Vagina (tissue), 2 donors: ENCODE measurements at regions not wholly inside any gene's neighbourhood (a gene's known extent, or its start where the extent isn't known, plus 50 kb on each side); places are given as distances from the start of the nearest gene placed in this dataset.

Source experiments
- DNase-seq, 2 donors: peaks; one replicate each; pipeline ENCODE4 v3.0.0-alpha.2; 2017; ENCODE audit errors: extremely low spot score in 2 of 2
- H3K27ac ChIP-seq: fragments of 200-600 bp; sonication (generic); one replicate; pipeline ENCODE4 v1.5.1; 2019
- H3K27me3 ChIP-seq: fragments of 200-600 bp; sonication (generic); one replicate; pipeline ENCODE4 v1.5.1; 2019
- H3K36me3 ChIP-seq, 2 donors: fragments of 200-600 bp; sonication (generic); one replicate each; pipeline ENCODE4 v1.5.1; 2017 to 2019
- H3K4me1 ChIP-seq: fragments of 200-600 bp; sonication (generic); one replicate; pipeline ENCODE4 v1.5.1; 2019
- H3K4me3 ChIP-seq, 2 donors: fragments of 200-600 bp; sonication (generic); 1 replicate in 1 of 2; 2 replicates in 1 of 2; pipeline ENCODE4 v1.5.1; 2016 to 2019
- H3K9me3 ChIP-seq: fragments of 200-600 bp; sonication (generic); one replicate; pipeline ENCODE4 v1.5.1; 2019
- CTCF ChIP-seq, 3 experiments: fragments of 450-650 bp in 2 of 3; fragments of 200-600 bp in 1 of 3; sonication (generic) in 1 of 3; IDR thresholded peaks; one replicate each; pipeline ENCODE4 v1.5.1; 2017 to 2019; ENCODE audit warnings: antibody characterized with exemption in 3 of 3, mild to moderate bottlenecking in 2 of 3, moderate library complexity in 2 of 3
- POLR2A ChIP-seq, 2 donors: fragments of 450-650 bp; IDR thresholded peaks; one replicate each; pipeline ENCODE4 v1.6.1; 2017; ENCODE audit warnings: antibody characterized with exemption in 2 of 2, mild to moderate bottlenecking in 2 of 2, moderate library complexity in 2 of 2
- POLR2AphosphoS5 ChIP-seq, 2 donors: sonication (generic); formaldehyde crosslinking; IDR thresholded peaks; one replicate each; pipeline ENCODE4 v1.9.0; 2017; ENCODE audit warnings: antibody characterized with exemption in 2 of 2, mild to moderate bottlenecking in 2 of 2, low read depth in 1 of 2; ENCODE audit not compliant: insufficient read depth in 1 of 2
- intact Hi-C: fragments of 100-400 bp; cut with DNase I; formaldehyde crosslinking; loops from one replicate; pipeline ENCODE4 v1.15.1; 2023

- H3K9me3 ChIP-seq: no peaks in the 10 kb centered on the region
- no peak overlapping the region for H3K27ac ChIP-seq
- no peak for TF ChIP-seq POLR2AphosphoS5 (IDR thresholded peaks at IDR 0.05; ENCODE audit: insufficient read depth in 1 of 2, low read depth in 1 of 2)
- TF ChIP-seq CTCF (IDR thresholded peaks at IDR 0.05): no peak
- TF ChIP-seq POLR2A (IDR thresholded peaks at IDR 0.05): no peak
- no peaks in the 10 kb centered on the region for H3K36me3 ChIP-seq
- no peaks in the 10 kb centered on the region for H3K27me3 ChIP-seq
- H3K4me3 ChIP-seq: no peak overlapping the region
- no peaks in the 10 kb centered on the region for H3K4me1 ChIP-seq
- DNase-seq: no peak
- intact Hi-C loops: no loop called here
These were observed 59.6 kb downstream of the C3orf38 start for GRCh38 chr3:88209356-88209755.

GRCh38 chr3:88211096-88211890 is 61.5 kb downstream of the C3orf38 start:
- intact Hi-C loops: no loop called here
- H3K9me3 ChIP-seq: no peaks in the 10 kb centered on the region
- no peak for TF ChIP-seq CTCF (IDR thresholded peaks at IDR 0.05)
- no peak for TF ChIP-seq POLR2AphosphoS5 (IDR thresholded peaks at IDR 0.05; ENCODE audit: insufficient read depth in 1 of 2, low read depth in 1 of 2)
- no peak for TF ChIP-seq POLR2A (IDR thresholded peaks at IDR 0.05)
- no peaks in the 10 kb centered on the region for H3K4me1 ChIP-seq
- no peaks in the 10 kb centered on the region for H3K36me3 ChIP-seq
- DNase-seq: no peak
- H3K4me3 ChIP-seq: no peak overlapping the region
- no peak overlapping the region for H3K27ac ChIP-seq
- no peaks in the 10 kb centered on the region for H3K27me3 ChIP-seq

GRCh38 chr3:88219138-88219792 is 69.5 kb downstream of the C3orf38 start:
- Histone ChIP-seq H3K27me3 (no peaks in the 10 kb centered on the region), H3K36me3 (no peaks in the 10 kb centered on the region), H3K9me3 (no peaks in the 10 kb centered on the region), H3K4me3 (no peak overlapping the region), H3K4me1 (no peaks in the 10 kb centered on the region), H3K27ac (no peak overlapping the region)
- TF ChIP-seq POLR2A (IDR thresholded peaks at IDR 0.05) (no peak), CTCF (IDR thresholded peaks at IDR 0.05) (peak in 2 of 3 experiments; percentile 20 to 22), POLR2AphosphoS5 (IDR thresholded peaks at IDR 0.05; ENCODE audit: insufficient read depth in 1 of 2, low read depth in 1 of 2) (no peak)
- DNase-seq: no peak
- intact Hi-C loops: no loop called here

- Histone ChIP-seq H3K36me3 (no peaks in the 10 kb centered on the region), H3K27ac (no peak overlapping the region), H3K9me3 (no peaks in the 10 kb centered on the region), H3K4me3 (no peak overlapping the region), H3K27me3 (no peaks in the 10 kb centered on the region), H3K4me1 (no peaks in the 10 kb centered on the region)
- intact Hi-C loops: no loop called here
- DNase-seq: no peak
- TF ChIP-seq POLR2A (IDR thresholded peaks at IDR 0.05) (no peak), POLR2AphosphoS5 (IDR thresholded peaks at IDR 0.05; ENCODE audit: insufficient read depth in 1 of 2, low read depth in 1 of 2) (no peak), CTCF (IDR thresholded peaks at IDR 0.05) (no peak)
These were observed 70.4 kb downstream of the C3orf38 start for GRCh38 chr3:88220126-88220525.

- Histone ChIP-seq H3K4me1 (no peaks in the 10 kb centered on the region), H3K36me3 (no peaks in the 10 kb centered on the region), H3K4me3 (no peak overlapping the region), H3K27me3 (no peaks in the 10 kb centered on the region), H3K9me3 (no peaks in the 10 kb centered on the region), H3K27ac (no peak overlapping the region)
- intact Hi-C loops: no loop called here
- TF ChIP-seq POLR2A (IDR thresholded peaks at IDR 0.05) (no peak), POLR2AphosphoS5 (IDR thresholded peaks at IDR 0.05; ENCODE audit: insufficient read depth in 1 of 2, low read depth in 1 of 2) (no peak), CTCF (IDR thresholded peaks at IDR 0.05) (no peak)
- no peak for DNase-seq
These were observed 72.0 kb downstream of the C3orf38 start for GRCh38 chr3:88221726-88222125.
